Heart left ventricle (tissue), 13 donors: ENCODE measurements at regions not wholly inside any gene's neighbourhood (a gene's known extent, or its start where the extent isn't known, plus 50 kb on each side); places are given as distances from the start of the nearest gene placed in this dataset.

ENCODE experiments used
- CTCF ChIP-seq, 12 donors: fragments of 200-600 bp; sonication (generic) in 4 of 12; IDR thresholded peaks; one replicate each; pipeline versions ENCODE4 v1.5.0 to v1.8.0; 2018 to 2022; ENCODE audit warnings: antibody characterized with exemption in 12 of 12, mild to moderate bottlenecking in 5 of 12
- POLR2A ChIP-seq, 2 donors: fragments of 450-650 bp; IDR thresholded peaks; one replicate each; pipeline ENCODE4 v1.6.1; 2017; ENCODE audit warnings: antibody characterized with exemption in 2 of 2, mild to moderate bottlenecking in 2 of 2, moderate library complexity in 2 of 2
- donor health status: ischemic (EF 13 %, LVEDD 7.1; RV severe dilation, severe dysfunction).
- donor health status: DM: no; HTN: yes; CAD: no.
- donor health status: DM: no; HTN: no; CAD: no.
- donor health status: ischemic (EF 25% LVEDD 6.9; RV normal size, moderate dysfunction).
- donor health status: ischemic (EF 25% LVEDD 5.7; RV mildly dilated, moderate dysfunction).
- donor health status: ischemic (EF 35%, LVEDD 5.7; RV mildly dilated, moderate dysfunction).
- donor health status: nonischemic (EF 11% LVEDD 7.7; RV severe dilation, severe dysfunction).
- donor health status: DM: yes; HTN: yes; CAD: no.
- donor health status: PGD.
- donor health status: ischemic (EF 29% LVEDD 5.4; RV normal size, mild dysfunction).
- donor health status: nonischemic (EF 23%, LVEDD 6.1; RV moderate dilation, normal function).

GRCh38 chr17:53560953-53561352, 261.8 kb upstream of the KIF2B start:
- TF ChIP-seq CTCF (IDR thresholded peaks at IDR 0.05) (no peak), POLR2A (IDR thresholded peaks at IDR 0.05) (no peak)
